ENCODE measurements at regions not wholly inside any gene's neighbourhood (a gene's known extent, or its start where the extent isn't known, plus 50 kb on each side); places are given as distances from the start of the nearest gene placed in this dataset.

DNA sequence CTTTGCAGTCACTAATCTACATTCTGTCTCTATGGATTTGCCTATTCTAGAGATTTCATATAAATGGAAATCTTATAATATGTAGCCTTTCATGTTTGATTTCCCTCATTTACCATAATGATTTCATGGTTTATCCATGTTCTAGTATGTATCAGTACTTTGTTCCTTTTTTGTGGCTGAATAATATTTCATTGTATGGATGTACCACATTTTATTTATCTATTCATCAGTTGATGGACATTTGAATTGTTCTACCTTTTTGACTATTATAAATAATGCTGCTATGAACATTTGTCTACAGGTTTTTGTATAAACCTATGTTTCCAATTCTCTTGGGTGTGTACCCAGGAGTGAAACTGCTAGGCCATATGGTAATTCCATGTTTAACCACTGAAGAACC is 221.1 kb downstream of the ICOS start:
- no peaks in the 10 kb centered on the region for H3K4me1 ChIP-seq
- H3K27ac ChIP-seq: no peak overlapping the region
- ChIA-PET CTCF (interaction anchor here (1.8 kb wide), 1 partner anchor 13 kb away, joined by 6 read pairs; no protein-coding TSS in a partner anchor), POLR2A (no interaction called here)
- TF ChIP-seq RCOR1 (IDR thresholded peaks at IDR 0.05; ENCODE audit: low read depth, low read length): no peak
- TF ChIP-seq EHF (CRISPR knock-in tag; IDR thresholded peaks at IDR 0.05): no peak
- TF ChIP-seq PHF8 (IDR thresholded peaks at IDR 0.05; ENCODE audit: borderline replicate concordance, low read depth): no peak
- no peak for TF ChIP-seq PBX3 (IDR thresholded peaks at IDR 0.05)
- no peak for TF ChIP-seq MAX (IDR thresholded peaks at IDR 0.05)
- TF ChIP-seq CBX2 (IDR thresholded peaks at IDR 0.05; ENCODE audit: borderline replicate concordance, low read depth): no peak
- TF ChIP-seq POLR2A (IDR thresholded peaks at IDR 0.05; ENCODE audit: low read length): no peak
- peaks cover 9% of the 10 kb centered on the region; the same call in 2 of the 3 replicates for H3K9me3 ChIP-seq
- H3K4me3 ChIP-seq: no peak overlapping the region
- ATAC-seq (no peak), FAIRE-seq (no peak), DNase-seq (ENCODE audit: low read depth in 1 of 2, low spot score in 1 of 2) (no peak)
- no peak overlapping the region for H3K4me2 ChIP-seq

DNA sequence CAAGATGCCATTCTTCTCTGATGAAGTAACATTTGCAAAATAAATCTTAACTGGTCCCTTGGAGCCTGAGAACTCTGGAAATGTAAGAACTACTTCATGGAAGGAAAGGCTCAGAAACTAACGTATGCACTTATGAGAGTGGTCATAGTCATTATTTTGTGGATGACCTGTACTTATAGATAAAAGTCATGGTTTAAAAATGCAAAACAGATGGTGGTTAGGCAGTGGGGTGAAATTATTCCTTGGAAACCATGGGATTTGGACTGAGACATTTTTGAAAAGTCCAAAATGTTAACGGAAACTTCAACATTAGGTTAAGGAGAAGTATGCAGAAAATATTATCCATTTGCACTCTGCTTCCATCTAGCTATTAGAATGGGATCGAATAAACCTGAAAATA is 223.0 kb downstream of the ICOS start:
- ATAC-seq: no peak
- H3K27ac ChIP-seq: no peak overlapping the region
- POLR2A ChIA-PET: no interaction called here
- CTCF ChIA-PET: interaction anchor here (1.2 to 1.8 kb wide), 3 partner anchors 13 to 1519 kb away, joined by 3 to 6 read pairs (median 3); no protein-coding TSS in a partner anchor
- WGBS (ENCODE audit: missing lambda C conversion rate): 28% methylated on average over 3 of the region's 3 CpGs
- peaks cover 9% of the 10 kb centered on the region; the same call in 2 of the 3 replicates for H3K9me3 ChIP-seq
- DNase-seq (ENCODE audit: low read depth in 1 of 2, low spot score in 1 of 2): no peak
- H3K4me3 ChIP-seq: no peak overlapping the region
- no peak overlapping the region for H3K4me2 ChIP-seq
- H3K4me1 ChIP-seq: no peaks in the 10 kb centered on the region
- no peak for FAIRE-seq
- TF ChIP-seq SMC3 (IDR thresholded peaks at IDR 0.05): no peak
- TF ChIP-seq ZNF302 (CRISPR knock-in tag; IDR thresholded peaks at IDR 0.05): no peak
- TF ChIP-seq NR3C1 (IDR thresholded peaks at IDR 0.05): no peak
- no peak for TF ChIP-seq GATA3 (IDR thresholded peaks at IDR 0.05; ENCODE audit: borderline replicate concordance)
- TF ChIP-seq ZC3H11A (IDR thresholded peaks at IDR 0.05): no peak
- no peak for TF ChIP-seq RCOR1 (IDR thresholded peaks at IDR 0.05; ENCODE audit: low read depth, low read length)
- TF ChIP-seq CEBPB (IDR thresholded peaks at IDR 0.05): no peak
- no peak for TF ChIP-seq MAZ (IDR thresholded peaks at IDR 0.05; ENCODE audit: borderline replicate concordance, low read depth, low read length)
- no peak for TF ChIP-seq POLR2A (IDR thresholded peaks at IDR 0.05; ENCODE audit: low read length)

DNA sequence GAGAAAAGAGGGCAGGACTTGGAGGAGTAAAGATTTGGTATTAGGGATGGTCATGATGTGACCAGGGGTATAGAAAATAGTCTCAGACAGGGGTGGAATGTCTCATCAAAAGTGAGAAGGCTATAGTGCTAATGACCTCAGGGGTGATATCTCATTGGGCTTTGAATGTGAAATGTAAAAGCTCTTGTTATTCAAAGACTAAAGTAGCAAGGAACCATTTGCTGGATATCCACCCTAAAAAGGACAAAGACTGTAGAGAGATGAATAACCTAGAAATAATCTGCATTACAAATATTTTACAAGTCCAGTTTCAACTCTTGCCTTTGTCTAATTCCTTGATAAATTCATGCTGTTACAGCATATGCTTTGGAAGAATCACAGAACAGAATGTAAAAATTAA is 224.4 kb downstream of the ICOS start:
- H3K4me1 ChIP-seq: no peaks in the 10 kb centered on the region
- CTCF ChIA-PET: interaction anchor here (0.6 to 1.2 kb wide), 2 partner anchors 16 kb away, joined by 3 read pairs; no protein-coding TSS in a partner anchor
- ATAC-seq (no peak), FAIRE-seq (no peak), DNase-seq (ENCODE audit: low read depth in 1 of 2, low spot score in 1 of 2) (no peak)
- POLR2A ChIA-PET: no interaction called here
- H3K27ac ChIP-seq: no peak overlapping the region
- TF ChIP-seq CEBPB (IDR thresholded peaks at IDR 0.05): no peak
- TF ChIP-seq KDM1A (IDR thresholded peaks at IDR 0.05; ENCODE audit: low read depth): no peak
- no peak for TF ChIP-seq MAFK (IDR thresholded peaks at IDR 0.05; ENCODE audit: partially characterized antibody)
- TF ChIP-seq HOXA7 (CRISPR knock-in tag; IDR thresholded peaks at IDR 0.05): no peak
- no peak for TF ChIP-seq FOXS1 (CRISPR knock-in tag; IDR thresholded peaks at IDR 0.05)
- no peak for TF ChIP-seq RAD21 (conservative IDR thresholded peaks at IDR 0.05 in 1 of 2, IDR thresholded peaks at IDR 0.05 in 1 of 2)
- no peak for TF ChIP-seq NPAS2 (CRISPR knock-in tag; IDR thresholded peaks at IDR 0.05; ENCODE audit: borderline replicate concordance)
- TF ChIP-seq POLR2A (IDR thresholded peaks at IDR 0.05; ENCODE audit: low read length): no peak
- no peak for TF ChIP-seq KDM5A (IDR thresholded peaks at IDR 0.05)
- no peak for TF ChIP-seq EHMT2 (IDR thresholded peaks at IDR 0.05; ENCODE audit: low read depth)
- TF ChIP-seq ZNF302 (CRISPR knock-in tag; IDR thresholded peaks at IDR 0.05): no peak
- TF ChIP-seq MYC (IDR thresholded peaks at IDR 0.05; ENCODE audit: borderline replicate concordance, low read length): no peak
- no peak for TF ChIP-seq NR3C1 (IDR thresholded peaks at IDR 0.05)
- no peak for TF ChIP-seq TP53 (CRISPR knock-in tag; IDR thresholded peaks at IDR 0.05)
- no peak for TF ChIP-seq NFE2L2 (conservative IDR thresholded peaks at IDR 0.05; ENCODE audit: low read length)
- TF ChIP-seq RNF2 (IDR thresholded peaks at IDR 0.05; ENCODE audit: borderline replicate concordance, low read depth): no peak
- TF ChIP-seq HES2 (IDR thresholded peaks at IDR 0.05): no peak
- TF ChIP-seq ESRRA (IDR thresholded peaks at IDR 0.05; ENCODE audit: borderline replicate concordance, low read length): no peak
- TF ChIP-seq USF2 (IDR thresholded peaks at IDR 0.05): no peak
- no peak for TF ChIP-seq BHLHE40 (IDR thresholded peaks at IDR 0.05; ENCODE audit: low read depth, low read length)
- no peak overlapping the region for H3K4me3 ChIP-seq
- H3K9me3 ChIP-seq: peaks cover 9% of the 10 kb centered on the region; the same call in 2 of the 3 replicates
- no peak overlapping the region for H3K4me2 ChIP-seq
